Muscle of leg (tissue), 3 donors: ENCODE measurements at regions not wholly inside any gene's neighbourhood (a gene's known extent, or its start where the extent isn't known, plus 50 kb on each side); places are given as distances from the start of the nearest gene placed in this dataset.

Experiments used
- DNase-seq: peaks from one replicate; pipeline ENCODE4 v3.0.0; 2013
- H3K27ac ChIP-seq: one replicate; pipeline ENCODE4 v1.5.1; 2013; ENCODE audit warnings: mild to moderate bottlenecking, low read length, control low read depth
- H3K27me3 ChIP-seq: one replicate; pipeline ENCODE4 v1.6.1; 2013; ENCODE audit warnings: low read length; ENCODE audit not compliant: control insufficient read depth, insufficient read depth
- H3K36me3 ChIP-seq: one replicate; pipeline ENCODE4 v1.6.1; 2013; ENCODE audit warnings: low read length; ENCODE audit not compliant: control insufficient read depth, insufficient read depth
- H3K4me1 ChIP-seq: one replicate; pipeline ENCODE4 v1.6.1; 2013; ENCODE audit warnings: low read length; ENCODE audit not compliant: control insufficient read depth, insufficient read depth
- H3K4me3 ChIP-seq: one replicate; pipeline ENCODE4 v1.5.1; 2013; ENCODE audit warnings: low read length, control low read depth
- H3K9me3 ChIP-seq: replicated peaks from 2 replicates; pipeline ENCODE4 v1.6.1; 2013; ENCODE audit warnings: low read depth, low read length; ENCODE audit not compliant: control insufficient read depth
- WGBS: methylation state at CpG from one replicate; pipeline ENCODE4 v1.1.5; 2013; ENCODE audit warnings: missing lambda C conversion rate; ENCODE audit not compliant: insufficient coverage; 5-methylcytosine and 5-hydroxymethylcytosine counted together

DNA sequence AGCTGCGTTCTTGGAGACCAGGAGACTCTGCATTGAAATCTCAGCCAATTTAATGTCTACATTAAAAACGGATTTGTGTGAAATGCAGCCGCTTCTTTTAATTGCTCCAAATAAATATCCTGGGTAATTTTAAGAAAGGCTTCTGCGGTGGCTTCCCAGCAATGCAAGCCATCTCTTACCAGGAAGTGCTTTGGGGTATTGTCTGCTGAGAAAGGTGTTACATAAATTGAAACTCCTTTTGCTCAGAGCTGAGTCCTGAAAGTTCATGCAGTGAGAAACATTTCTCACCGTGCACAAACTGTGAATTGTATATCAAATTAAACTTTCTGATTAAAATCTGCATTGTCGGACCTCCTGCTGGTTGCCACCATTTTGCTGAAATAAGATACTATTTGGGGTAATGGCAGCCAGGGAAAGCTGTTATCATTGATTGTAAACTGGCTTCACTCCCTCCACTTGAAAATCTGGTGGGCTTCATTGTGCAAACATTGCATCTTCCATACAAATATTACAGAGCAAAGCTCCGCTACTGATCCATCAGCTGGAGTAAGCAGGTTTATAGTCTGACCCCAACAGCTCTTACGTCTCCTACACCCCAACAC lies 59.5 kb downstream of the ZIC5 start:
- no peaks in the 10 kb centered on the region for H3K36me3 ChIP-seq
- H3K27me3 ChIP-seq = peaks cover 54% of the 10 kb centered on the region
- H3K4me1 ChIP-seq = no peaks in the 10 kb centered on the region
- no peak overlapping the region for H3K4me3 ChIP-seq
- 40% methylated on average over 2 of the region's 8 CpGs for WGBS
- H3K27ac ChIP-seq = no peak overlapping the region
- DNase-seq = no peak
- no peaks in the 10 kb centered on the region for H3K9me3 ChIP-seq

DNA sequence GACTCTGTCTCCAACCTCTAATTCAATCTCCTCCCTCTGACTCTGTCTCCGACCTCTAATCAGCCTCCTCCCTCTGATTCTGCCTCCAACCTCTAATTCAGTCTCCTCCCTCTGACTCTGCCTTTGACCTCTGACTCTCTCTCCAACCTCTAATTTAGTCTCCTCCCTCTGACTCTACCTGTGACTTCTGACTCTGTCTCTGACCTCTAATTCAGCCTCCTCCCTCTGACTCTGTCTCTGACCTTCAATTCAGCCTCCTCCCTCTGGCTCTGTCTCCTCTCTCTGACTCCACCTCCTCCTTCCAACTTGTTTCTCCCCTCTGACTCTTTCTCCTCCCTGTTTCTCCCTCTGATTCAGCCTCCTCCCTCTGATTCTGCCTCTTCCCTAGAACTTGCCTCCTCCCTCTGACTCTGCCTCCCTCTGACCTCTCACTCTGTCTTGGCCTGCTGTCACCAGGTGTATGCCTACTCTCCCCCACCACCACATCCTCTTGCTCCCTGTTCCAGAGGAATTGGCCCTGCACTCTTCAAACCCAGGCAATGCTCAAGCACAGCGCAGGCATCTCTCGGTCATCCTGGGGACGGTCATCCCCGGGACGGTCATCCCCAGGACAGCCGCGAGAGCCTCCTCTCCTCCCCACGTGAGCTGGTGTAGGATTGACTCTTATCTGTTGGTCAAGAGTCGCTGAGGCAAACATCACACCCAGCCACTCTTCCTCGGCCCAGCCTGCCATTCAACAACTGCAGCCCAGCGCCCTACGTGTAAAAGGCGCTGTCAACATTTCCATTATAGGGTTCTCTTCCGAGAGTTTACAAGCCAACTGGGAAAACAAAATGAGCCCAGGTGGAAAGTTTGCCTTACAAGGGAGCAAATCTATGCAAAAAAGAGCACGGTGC lies 60.2 kb downstream of the ZIC5 start:
- Histone ChIP-seq H3K27ac (no peak overlapping the region), H3K27me3 (peaks cover 54% of the 10 kb centered on the region), H3K4me1 (no peaks in the 10 kb centered on the region), H3K36me3 (no peaks in the 10 kb centered on the region), H3K4me3 (no peak overlapping the region), H3K9me3 (no peaks in the 10 kb centered on the region)
- 51% methylated on average over 15 of the region's 16 CpGs for WGBS
- DNase-seq = no peak

DNA sequence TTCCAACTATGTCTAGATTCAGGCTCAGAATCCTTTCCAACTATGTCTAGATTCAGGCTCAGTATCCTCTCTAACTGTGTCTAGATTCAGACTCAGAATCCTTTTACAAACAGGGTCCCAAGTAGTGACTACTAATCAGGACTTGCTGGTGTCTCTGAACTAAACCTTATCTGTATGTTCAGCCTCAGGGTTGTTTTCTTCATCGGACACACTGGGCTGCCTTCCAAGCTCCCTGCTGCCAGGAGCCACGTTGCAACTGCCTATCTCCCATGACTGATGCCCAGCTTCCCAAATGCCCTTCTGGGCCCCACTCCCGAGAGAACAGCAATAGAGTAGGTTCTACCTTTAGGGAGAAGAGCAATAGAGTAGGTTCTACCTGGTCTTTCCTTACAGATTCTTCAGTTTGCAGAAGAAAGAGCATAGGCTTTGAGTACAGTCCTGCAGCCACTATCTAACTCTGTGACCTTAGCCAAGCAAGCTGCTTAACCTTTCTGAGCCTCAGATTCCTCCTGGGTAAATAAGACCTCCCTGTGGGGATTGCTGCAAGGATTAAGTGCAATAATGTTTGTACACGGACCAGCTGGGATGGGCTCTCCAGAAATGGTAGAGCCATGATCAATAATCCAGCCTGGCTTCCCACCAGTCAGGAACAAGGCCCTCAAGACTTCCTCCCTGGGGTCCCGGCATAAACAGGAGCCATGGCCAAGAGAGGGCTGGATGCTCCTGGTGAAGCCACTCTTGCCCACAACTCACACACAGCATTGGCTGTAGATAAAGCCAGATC lies 61.5 kb downstream of the ZIC5 start:
- Histone ChIP-seq H3K27ac (no peak overlapping the region), H3K4me3 (no peak overlapping the region), H3K4me1 (no peaks in the 10 kb centered on the region), H3K9me3 (no peaks in the 10 kb centered on the region), H3K27me3 (peaks cover 50% of the 10 kb centered on the region), H3K36me3 (no peaks in the 10 kb centered on the region)
- DNase-seq = no peak
- 43% methylated on average over 1 of the region's 5 CpGs for WGBS

DNA sequence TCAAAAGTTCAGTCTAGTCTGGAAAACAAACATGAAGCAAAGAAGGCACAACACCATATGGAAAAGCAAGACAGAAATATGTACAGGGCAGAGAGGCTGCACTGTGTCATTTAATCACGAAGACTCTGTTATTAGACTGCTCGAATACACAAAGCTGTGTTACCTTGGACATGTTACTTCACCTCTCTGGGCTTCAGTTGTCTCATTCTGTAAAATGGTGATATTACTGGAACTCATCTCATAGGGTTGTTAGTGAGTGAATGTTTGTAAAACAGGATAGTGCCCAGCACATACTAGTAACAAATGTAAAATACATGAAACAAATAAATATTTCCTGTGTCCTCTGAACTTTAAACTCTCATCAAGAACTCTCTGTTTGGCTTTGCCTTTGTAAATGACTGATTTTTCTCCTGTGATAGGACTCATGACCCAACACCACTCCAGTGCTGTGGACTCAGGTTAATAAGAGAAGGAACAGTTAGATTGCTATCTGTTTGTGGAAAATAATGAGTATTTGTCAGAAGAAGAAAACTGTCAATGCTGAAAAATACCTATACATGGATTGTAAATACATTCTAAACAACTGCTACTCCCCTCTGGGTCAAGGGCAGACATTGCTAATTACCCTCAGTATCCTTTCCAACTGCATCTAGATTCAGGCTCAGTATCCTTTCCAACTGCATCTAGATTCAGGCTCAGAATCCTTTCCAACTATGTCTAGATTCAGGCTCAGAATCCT lies 62.3 kb downstream of the ZIC5 start:
- WGBS = 92% methylated on average over 2 of the region's 2 CpGs

DNA sequence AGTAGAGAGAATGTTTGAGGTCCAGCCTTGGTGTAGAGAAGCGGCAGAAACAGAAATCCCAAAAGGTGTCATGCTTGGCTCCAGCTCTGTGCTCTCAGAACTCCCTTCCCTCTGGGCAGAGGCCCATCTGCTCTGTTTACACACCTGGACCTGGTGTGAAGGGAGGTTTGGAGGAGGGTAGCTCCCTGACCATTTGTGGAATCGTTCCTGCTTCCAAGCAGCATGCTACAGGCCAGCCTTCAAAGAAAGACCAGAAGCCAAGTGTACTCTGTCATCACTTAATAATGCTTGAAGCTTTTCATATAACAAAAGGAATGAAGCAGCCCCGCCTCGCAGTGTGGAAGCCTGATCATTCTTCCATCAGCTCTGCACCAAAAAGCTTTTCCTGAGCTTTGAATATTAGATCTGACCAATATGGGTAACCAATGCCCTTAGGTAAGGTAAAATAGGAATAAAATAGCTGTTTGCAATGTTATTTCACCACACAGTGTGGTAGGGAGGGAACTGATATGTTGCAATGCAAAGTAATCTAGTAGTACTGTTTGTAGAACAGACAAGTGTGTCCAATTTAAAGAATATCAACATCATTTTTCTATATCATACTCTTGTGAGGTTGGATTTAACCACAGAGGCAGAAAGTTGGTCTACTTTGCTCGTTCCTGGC lies 63.3 kb downstream of the ZIC5 start:
- peaks cover 50% of the 10 kb centered on the region for H3K27me3 ChIP-seq
- no peaks in the 10 kb centered on the region for H3K4me1 ChIP-seq
- H3K36me3 ChIP-seq = no peaks in the 10 kb centered on the region
- WGBS = no CpG with 5 or more reads among the region's 5 CpGs
- no peaks in the 10 kb centered on the region for H3K9me3 ChIP-seq
- H3K27ac ChIP-seq = no peak overlapping the region
- H3K4me3 ChIP-seq = no peak overlapping the region
- peak; percentile 8 for DNase-seq

More for the DNA sequence above, 62.3 kb downstream of the ZIC5 start:
- Histone ChIP-seq H3K4me1 (no peaks in the 10 kb centered on the region), H3K9me3 (no peaks in the 10 kb centered on the region), H3K27me3 (peaks cover 52% of the 10 kb centered on the region), H3K27ac (no peak overlapping the region), H3K36me3 (no peaks in the 10 kb centered on the region), H3K4me3 (no peak overlapping the region)
- DNase-seq = no peak

DNA sequence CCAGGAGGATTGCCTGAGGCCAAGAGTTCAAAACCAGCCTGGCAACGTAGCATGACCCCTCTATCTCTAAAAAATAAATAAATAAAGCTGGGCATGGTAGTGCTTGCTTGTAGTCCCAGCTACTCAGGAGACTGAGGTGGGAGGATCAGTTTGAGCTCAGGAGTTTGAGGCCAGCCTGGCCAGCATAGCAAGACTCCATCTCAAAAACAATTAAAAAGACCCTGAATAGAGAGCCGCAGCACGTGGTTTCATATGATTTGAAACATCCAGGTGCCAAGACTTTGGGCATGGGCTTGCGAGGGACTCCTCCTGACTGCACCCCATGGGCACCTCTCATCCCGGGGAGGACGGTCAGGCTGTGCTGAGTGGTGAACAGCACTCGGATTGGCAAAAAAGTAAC lies 63.9 kb downstream of the ZIC5 start:
- Histone ChIP-seq H3K27me3 (peaks cover 45% of the 10 kb centered on the region), H3K36me3 (no peaks in the 10 kb centered on the region), H3K4me1 (no peaks in the 10 kb centered on the region), H3K4me3 (no peak overlapping the region), H3K9me3 (no peaks in the 10 kb centered on the region), H3K27ac (no peak overlapping the region)
- 95% methylated on average over 3 of the region's 7 CpGs for WGBS
- DNase-seq = no peak

DNA sequence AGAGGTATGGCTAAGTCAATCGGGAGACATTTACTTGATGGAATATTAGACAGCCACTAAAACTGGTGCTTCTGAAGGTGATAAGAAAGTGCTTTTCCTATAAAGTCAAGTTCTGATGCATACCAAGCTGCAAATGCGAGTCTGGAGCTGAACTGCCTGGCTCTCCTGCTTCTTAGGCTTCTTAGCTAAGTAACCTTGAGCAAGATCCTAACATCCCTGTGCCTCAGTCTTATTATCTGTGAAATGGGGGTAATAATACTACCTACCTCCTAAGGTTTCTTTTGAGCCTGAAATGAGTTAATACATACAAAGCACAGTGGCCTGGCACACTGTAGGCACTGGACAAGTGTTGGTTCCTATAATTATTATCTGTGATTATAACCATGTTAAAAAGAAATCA lies 64.5 kb downstream of the ZIC5 start:
- no peaks in the 10 kb centered on the region for H3K4me1 ChIP-seq
- H3K27me3 ChIP-seq = peaks cover 39% of the 10 kb centered on the region
- no peaks in the 10 kb centered on the region for H3K36me3 ChIP-seq
- no peak overlapping the region for H3K4me3 ChIP-seq
- no peak for DNase-seq
- no CpG with 5 or more reads among the region's 2 CpGs for WGBS
- H3K27ac ChIP-seq = no peak overlapping the region
- no peaks in the 10 kb centered on the region for H3K9me3 ChIP-seq

DNA sequence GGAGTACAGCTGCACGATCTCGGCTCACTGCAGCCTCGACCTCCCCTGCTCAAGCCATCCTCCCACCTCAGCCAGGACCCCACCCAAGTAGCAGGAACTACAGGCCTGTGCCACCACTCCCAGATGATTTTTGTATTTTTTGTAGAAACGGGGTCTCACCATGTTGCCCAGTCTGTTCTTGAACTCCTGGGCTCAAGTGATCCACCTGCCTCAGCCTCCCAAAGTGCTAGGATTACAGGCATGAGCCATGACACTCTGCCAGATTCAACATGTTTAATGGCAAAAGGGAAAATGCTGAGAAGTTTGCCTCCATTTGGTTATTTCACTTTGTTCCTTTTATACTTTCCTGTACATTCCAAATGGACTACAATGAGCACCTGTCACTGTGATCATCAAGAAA lies 65.8 kb downstream of the ZIC5 start:
- Histone ChIP-seq H3K27me3 (peaks cover 37% of the 10 kb centered on the region), H3K9me3 (no peaks in the 10 kb centered on the region)
- 20% methylated on average over 1 of the region's 4 CpGs for WGBS

DNA sequence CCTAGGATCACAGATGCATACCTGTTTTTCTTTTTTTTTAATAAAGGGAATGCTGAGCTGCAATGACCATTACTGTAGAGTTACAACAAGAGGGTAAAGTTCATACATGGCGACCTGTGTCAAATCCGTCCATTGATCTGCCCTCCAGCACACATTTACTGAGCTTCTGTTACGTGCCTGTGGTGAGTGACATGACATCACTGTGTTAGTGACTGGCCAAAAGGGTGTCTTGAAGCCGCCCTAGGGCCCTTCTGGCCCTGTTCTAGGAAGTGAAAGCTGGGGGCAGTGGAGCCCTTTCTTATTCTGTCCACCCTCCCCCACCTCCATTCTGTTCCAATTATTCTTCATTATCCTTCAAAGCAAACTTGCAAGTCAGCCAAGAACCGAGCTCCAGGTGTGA lies 66.3 kb downstream of the ZIC5 start:
- H3K27me3 ChIP-seq = peaks cover 38% of the 10 kb centered on the region

More for the DNA sequence above, 65.8 kb downstream of the ZIC5 start:
- no peak for DNase-seq
- Histone ChIP-seq H3K36me3 (no peaks in the 10 kb centered on the region), H3K4me1 (no peaks in the 10 kb centered on the region), H3K4me3 (no peak overlapping the region), H3K27ac (no peak overlapping the region)

More for the DNA sequence above, 66.3 kb downstream of the ZIC5 start:
- 80% methylated on average over 2 of the region's 5 CpGs for WGBS
- no peak for DNase-seq
- H3K27ac ChIP-seq = no peak overlapping the region
- no peak overlapping the region for H3K4me3 ChIP-seq
- H3K4me1 ChIP-seq = no peaks in the 10 kb centered on the region
- no peaks in the 10 kb centered on the region for H3K9me3 ChIP-seq
- no peaks in the 10 kb centered on the region for H3K36me3 ChIP-seq
